ENCODE measurements at regions not wholly inside any gene's neighbourhood (a gene's known extent, or its start where the extent isn't known, plus 50 kb on each side); places are given as distances from the start of the nearest gene placed in this dataset.

DNA sequence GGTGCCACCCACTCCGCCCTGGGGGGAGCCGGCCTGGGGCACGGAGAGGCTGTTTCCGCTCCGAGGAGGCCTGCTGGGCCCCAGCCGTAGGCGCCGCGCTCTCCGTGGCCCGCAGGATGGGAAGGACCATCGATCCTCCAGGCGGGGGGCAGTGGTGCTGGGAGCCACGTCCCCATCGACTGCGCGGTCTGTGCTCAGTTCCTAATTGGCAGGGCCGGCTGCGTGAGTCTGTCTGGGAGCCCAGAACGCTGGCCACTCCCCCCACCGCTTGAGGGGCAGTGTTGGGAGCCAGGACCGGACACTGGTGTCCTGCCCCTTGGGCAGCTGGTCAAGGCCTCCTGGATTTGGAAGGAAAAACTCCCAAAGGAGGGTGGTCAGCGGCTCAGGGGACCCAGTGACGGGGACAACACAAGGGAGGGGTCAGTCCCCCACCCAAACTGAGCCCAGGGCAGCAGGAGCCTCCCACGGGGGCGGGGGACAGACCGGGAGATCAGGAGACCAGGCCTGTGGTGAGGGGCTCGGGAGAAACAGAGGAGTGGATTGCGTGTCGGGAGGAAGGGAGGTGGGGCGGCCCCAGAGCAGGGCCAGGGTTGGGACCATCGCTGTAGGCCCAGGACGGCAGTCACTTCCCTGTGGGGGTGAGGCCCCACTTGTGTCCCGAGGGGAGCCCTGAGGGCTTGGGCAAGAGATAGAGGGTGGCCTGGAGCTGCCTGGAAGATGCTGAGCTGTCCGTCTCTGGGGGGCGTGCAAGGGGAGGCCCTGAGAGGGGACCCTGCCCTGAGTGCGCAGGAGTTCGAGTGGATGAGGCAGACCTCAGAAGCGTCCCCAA, 89.0 kb downstream of the UNCX start:
- no peak for DNase-seq
- Histone ChIP-seq H3K9me3 (no peaks in the 10 kb centered on the region), H3K4me1 (no peaks in the 10 kb centered on the region), H3K4me3 (no peak overlapping the region), H3K27ac (no peak overlapping the region), H3K36me3 (no peaks in the 10 kb centered on the region), H3K27me3 (peaks cover 0 to 18% of the 10 kb centered on the region in 2 donors)
- intact Hi-C loops (cut with DNase I; ENCODE audit: low total_unique reads) = no loop called here
- TF ChIP-seq POLR2A (IDR thresholded peaks at IDR 0.05) (no peak), CTCF (IDR thresholded peaks at IDR 0.05) (no peak)

DNA sequence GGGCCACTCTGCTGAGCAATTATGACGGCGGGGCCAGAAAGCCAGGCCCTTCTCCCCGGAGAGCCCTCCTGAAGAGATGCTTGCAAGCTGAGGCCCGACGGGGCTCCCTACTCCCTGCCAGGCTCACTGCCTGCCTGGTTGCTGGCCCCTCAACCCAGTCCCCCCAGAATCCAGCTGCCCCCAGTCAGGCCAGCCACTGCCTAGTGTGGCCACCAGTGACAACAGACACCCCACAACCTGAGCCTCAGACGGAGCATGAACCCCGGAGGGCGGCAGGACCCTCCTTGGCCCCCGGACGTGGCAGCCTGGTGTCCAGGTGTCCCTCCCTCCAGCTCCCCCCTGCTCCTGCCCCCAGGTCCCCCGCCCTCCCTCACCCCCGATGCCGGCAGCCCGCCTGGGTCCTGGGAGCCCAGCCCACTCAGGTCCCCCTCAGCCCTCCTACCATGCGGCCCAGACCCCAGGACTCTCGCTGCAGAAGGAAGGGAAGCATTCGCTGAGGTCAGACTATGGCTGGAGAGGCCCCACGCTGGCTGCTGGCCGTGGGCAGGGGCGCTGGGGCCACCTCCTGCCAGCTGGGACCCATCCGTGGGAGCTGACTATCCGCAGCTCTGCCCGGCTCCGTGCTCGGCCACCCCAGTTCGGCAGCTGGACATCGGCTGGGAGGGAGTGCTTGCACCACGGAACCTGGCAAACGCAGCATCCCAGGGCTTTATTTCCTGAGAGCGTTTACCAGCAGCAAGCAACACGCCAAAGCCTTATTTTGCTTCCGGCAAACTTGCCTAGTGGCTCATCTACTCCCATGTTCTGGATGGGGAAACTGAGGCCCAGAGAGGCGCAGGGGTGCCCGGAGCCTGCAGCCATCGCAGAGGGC, 89.8 kb downstream of the UNCX start:
- H3K4me1 ChIP-seq = no peaks in the 10 kb centered on the region
- TF ChIP-seq CTCF (IDR thresholded peaks at IDR 0.05) (no peak), POLR2A (IDR thresholded peaks at IDR 0.05) (no peak)
- no peak overlapping the region for H3K27ac ChIP-seq
- H3K4me3 ChIP-seq = no peak overlapping the region
- intact Hi-C loops (cut with DNase I; ENCODE audit: low total_unique reads) = no loop called here
- H3K9me3 ChIP-seq = no peaks in the 10 kb centered on the region
- no peaks in the 10 kb centered on the region for H3K36me3 ChIP-seq
- DNase-seq = no peak
- peaks cover 0 to 18% of the 10 kb centered on the region in 2 donors for H3K27me3 ChIP-seq

DNA sequence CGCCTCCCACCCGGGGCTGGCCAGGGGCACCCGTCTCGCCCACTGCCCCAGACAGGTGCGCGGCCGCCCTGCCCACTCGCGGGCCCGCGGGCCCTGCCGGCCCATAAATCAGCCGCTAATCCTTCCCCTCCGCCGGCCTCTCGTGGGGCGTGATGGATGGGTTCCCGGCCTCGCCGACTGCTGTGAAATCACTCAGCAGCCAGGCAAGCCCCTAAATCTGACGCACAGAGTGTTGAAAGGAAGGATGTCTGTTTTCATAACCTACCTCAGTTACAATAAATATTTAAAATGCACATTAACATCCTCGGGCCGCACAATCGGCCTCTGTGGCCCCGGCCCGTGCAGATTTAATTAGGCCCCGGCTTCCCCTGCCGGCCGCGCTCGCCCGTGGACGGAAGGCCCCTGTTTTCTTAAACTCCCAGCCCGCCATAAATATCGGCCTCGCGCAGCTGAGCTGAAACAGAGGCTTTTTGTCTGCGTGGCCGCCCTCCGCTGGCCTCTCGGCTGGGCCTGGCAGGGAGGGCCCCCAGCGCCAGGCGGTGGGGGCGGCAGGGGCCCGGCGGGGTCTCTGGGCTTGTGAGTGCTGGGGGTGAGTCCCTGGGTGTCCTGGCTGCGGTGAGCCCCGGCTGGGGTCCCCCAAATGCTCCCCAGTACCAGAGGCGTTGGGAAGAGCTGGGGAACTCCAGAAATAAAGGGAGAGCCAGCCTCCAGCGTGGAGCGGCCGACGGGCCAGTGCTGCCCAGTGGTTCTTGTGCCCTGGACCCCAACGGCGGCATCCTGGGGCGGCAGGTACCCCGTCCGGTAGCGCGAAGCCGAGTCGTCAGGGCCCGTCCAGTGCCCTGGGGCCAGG, 90.7 kb downstream of the UNCX start:
- Histone ChIP-seq H3K4me3 (no peak overlapping the region), H3K27me3 (peaks cover 0 to 18% of the 10 kb centered on the region in 2 donors), H3K4me1 (no peaks in the 10 kb centered on the region), H3K27ac (no peak overlapping the region), H3K9me3 (no peaks in the 10 kb centered on the region), H3K36me3 (no peaks in the 10 kb centered on the region)
- intact Hi-C loops (cut with DNase I; ENCODE audit: low total_unique reads) = no loop called here
- TF ChIP-seq CTCF (IDR thresholded peaks at IDR 0.05) (no peak), POLR2A (IDR thresholded peaks at IDR 0.05) (no peak)
- no peak for DNase-seq

GRCh38 chr7:1324028-1324900, 91.6 kb downstream of the UNCX start:
- H3K9me3 ChIP-seq = no peaks in the 10 kb centered on the region
- H3K36me3 ChIP-seq = no peaks in the 10 kb centered on the region
- no peak for TF ChIP-seq POLR2A (IDR thresholded peaks at IDR 0.05)
- no peak for TF ChIP-seq CTCF (IDR thresholded peaks at IDR 0.05)
- DNase-seq = no peak
- peaks cover 0 to 18% of the 10 kb centered on the region in 2 donors for H3K27me3 ChIP-seq
- no peak overlapping the region for H3K4me3 ChIP-seq
- intact Hi-C loops (cut with DNase I; ENCODE audit: low total_unique reads) = no loop called here
- H3K27ac ChIP-seq = no peak overlapping the region
- H3K4me1 ChIP-seq = no peaks in the 10 kb centered on the region

Measured in uterus (tissue), 3 donors.